ENCODE measurements at regions not wholly inside any gene's neighbourhood (a gene's known extent, or its start where the extent isn't known, plus 50 kb on each side); places are given as distances from the start of the nearest gene placed in this dataset.

GRCh38 chr13:104442536-104442935, 1376.3 kb upstream of the SLC10A2 start:
- no peak for DNase-seq

- DNase-seq = no peak
These were observed 1370.3 kb upstream of the SLC10A2 start for GRCh38 chr13:104436555-104436954.

- DNase-seq = no peak
These were observed 1365.7 kb upstream of the SLC10A2 start for GRCh38 chr13:104431895-104432294.

- DNase-seq = no peak
These were observed 1360.2 kb upstream of the SLC10A2 start for GRCh38 chr13:104426435-104426834.

- no peak for DNase-seq
These were observed 1356.5 kb upstream of the SLC10A2 start for GRCh38 chr13:104422668-104423067.

GRCh38 chr13:104416973-104417372, 1350.8 kb upstream of the SLC10A2 start:
- DNase-seq = no peak

- no peak for DNase-seq
These were observed 1348.6 kb upstream of the SLC10A2 start for GRCh38 chr13:104414771-104415170.

- DNase-seq = no peak
These were observed 1348.0 kb upstream of the SLC10A2 start for GRCh38 chr13:104414181-104414580.

GRCh38 chr13:104411141-104411765, 1345.0 kb upstream of the SLC10A2 start:
- no peak for DNase-seq

GRCh38 chr13:104408733-104409132, 1342.5 kb upstream of the SLC10A2 start:
- DNase-seq = no peak

- no peak for DNase-seq
These were observed 1338.1 kb upstream of the SLC10A2 start for GRCh38 chr13:104404325-104404724.

- DNase-seq = no peak
These were observed 1323.5 kb upstream of the SLC10A2 start for GRCh38 chr13:104389691-104390090.

GRCh38 chr13:104387510-104387909, 1321.3 kb upstream of the SLC10A2 start:
- DNase-seq = no peak

GRCh38 chr13:104385404-104385803, 1319.2 kb upstream of the SLC10A2 start:
- DNase-seq = no peak

GRCh38 chr13:104382951-104383350, 1316.7 kb upstream of the SLC10A2 start:
- DNase-seq = no peak

- no peak for DNase-seq
These were observed 1310.4 kb upstream of the SLC10A2 start for GRCh38 chr13:104376588-104376987.

GRCh38 chr13:104375614-104376013, 1309.4 kb upstream of the SLC10A2 start:
- no peak for DNase-seq

- DNase-seq = no peak
These were observed 1306.0 kb upstream of the SLC10A2 start for GRCh38 chr13:104372095-104372655.

- DNase-seq = no peak
These were observed 1299.2 kb upstream of the SLC10A2 start for GRCh38 chr13:104365430-104365829.

GRCh38 chr13:104357672-104358354, 1291.6 kb upstream of the SLC10A2 start:
- DNase-seq = no peak

GRCh38 chr13:104357174-104357573, 1291.0 kb upstream of the SLC10A2 start:
- no peak for DNase-seq

GRCh38 chr13:104355041-104355670, 1288.9 kb upstream of the SLC10A2 start:
- no peak for DNase-seq

- no peak for DNase-seq
These were observed 1261.0 kb upstream of the SLC10A2 start for GRCh38 chr13:104327211-104327610.

- DNase-seq = no peak
These were observed 1260.3 kb upstream of the SLC10A2 start for GRCh38 chr13:104326523-104326922.
